PC-9 (cell line): ENCODE measurements at regions not wholly inside any gene's neighbourhood (a gene's known extent, or its start where the extent isn't known, plus 50 kb on each side); places are given as distances from the start of the nearest gene placed in this dataset.

Source experiments
- CTCF ChIP-seq: fragments of 200-600 bp; sonication (generic); conservative IDR thresholded peaks from 2 replicates; pipeline ENCODE4 v1.6.1; 2017; ENCODE audit warnings: mixed run types, antibody characterized with exemption, mild to moderate bottlenecking, moderate library complexity
- EZH2 ChIP-seq: fragments of 200-600 bp; sonication (generic); IDR thresholded peaks from 2 replicates; pipeline ENCODE4 v1.8.0; 2017; ENCODE audit warnings: antibody characterized with exemption, low read depth

- TF ChIP-seq CTCF (no peak), EZH2 (no peak)
Measured at GRCh38 chr12:75646329-75647210, 135.2 kb upstream of the KRR1 start.
